ENCODE measurements at regions not wholly inside any gene's neighbourhood (a gene's known extent, or its start where the extent isn't known, plus 50 kb on each side); places are given as distances from the start of the nearest gene placed in this dataset.

- DNase-seq (ENCODE audit: low spot score in 2 of 2) = no peak
- FAIRE-seq = no peak
Measured at GRCh38 chr1:57719274-57719673, 295.4 kb upstream of the DAB1 start.

- FAIRE-seq (no peak), DNase-seq (ENCODE audit: low spot score in 2 of 2) (no peak)
Measured at GRCh38 chr1:57713501-57713900, 289.6 kb upstream of the DAB1 start.

DNA sequence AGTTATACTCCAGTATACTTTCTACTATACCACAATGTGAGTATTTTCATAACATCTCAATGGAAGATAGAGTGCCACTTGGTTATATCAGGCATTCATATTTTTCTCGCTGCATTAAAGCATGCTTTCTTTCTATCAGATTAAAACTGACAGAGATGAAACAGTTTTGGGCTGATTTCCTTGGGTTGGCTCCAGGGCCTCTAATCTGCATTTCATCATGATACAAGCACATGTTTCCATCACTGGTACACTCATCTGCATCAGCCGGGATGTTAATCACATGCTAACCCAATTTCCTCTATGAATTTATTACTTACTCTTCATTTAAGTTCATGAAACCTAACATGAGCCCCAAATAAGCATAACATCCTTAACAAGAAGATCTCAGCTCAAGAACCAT is 289.0 kb upstream of the DAB1 start:
- DNase-seq (ENCODE audit: low spot score in 2 of 2) (no peak), FAIRE-seq (no peak)

DNA sequence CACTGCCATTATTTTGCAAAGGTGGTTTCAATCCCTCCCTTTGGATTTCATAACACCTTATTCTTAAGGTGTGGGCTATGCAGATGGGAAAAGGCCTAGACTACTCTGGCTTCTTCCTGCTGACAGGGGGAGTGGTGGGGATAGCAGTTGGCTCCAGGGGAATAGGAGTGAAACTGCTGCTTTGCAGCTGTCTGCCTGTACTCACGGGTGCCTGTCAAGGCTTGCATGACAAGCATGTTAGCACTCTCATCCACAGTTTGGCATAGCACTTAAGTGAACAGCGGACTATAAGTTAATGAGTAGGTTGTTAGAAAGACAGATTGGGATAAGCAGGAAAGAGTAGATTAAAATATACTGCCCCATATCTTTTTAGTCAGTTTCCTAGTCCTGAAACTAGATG is 287.5 kb upstream of the DAB1 start:
- FAIRE-seq = no peak
- no peak for DNase-seq (ENCODE audit: low spot score in 2 of 2)

DNA sequence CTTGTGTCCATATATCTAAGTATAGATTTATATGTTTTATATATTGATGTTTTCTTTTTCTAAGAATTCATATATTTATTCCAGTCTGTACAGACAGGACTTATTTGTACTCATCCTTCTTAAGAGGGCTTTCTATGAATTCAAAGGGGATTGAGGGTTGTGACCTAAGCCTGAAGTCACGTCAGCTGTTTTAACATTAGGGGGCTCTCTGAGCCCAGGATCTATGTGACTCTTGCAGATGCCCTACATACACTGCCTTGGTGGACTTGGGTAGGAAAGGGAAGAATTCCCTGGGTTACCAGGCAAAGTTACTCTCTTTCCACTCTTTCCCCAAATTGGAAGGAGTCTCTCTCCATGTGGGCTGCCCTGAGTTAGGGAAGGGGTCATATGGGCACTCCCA is 283.8 kb upstream of the DAB1 start:
- DNase-seq (ENCODE audit: low spot score in 2 of 2) (no peak), FAIRE-seq (no peak)

GRCh38 chr1:57704811-57705210 is 281.0 kb upstream of the DAB1 start:
- FAIRE-seq (no peak), DNase-seq (ENCODE audit: low spot score in 2 of 2) (no peak)

DNA sequence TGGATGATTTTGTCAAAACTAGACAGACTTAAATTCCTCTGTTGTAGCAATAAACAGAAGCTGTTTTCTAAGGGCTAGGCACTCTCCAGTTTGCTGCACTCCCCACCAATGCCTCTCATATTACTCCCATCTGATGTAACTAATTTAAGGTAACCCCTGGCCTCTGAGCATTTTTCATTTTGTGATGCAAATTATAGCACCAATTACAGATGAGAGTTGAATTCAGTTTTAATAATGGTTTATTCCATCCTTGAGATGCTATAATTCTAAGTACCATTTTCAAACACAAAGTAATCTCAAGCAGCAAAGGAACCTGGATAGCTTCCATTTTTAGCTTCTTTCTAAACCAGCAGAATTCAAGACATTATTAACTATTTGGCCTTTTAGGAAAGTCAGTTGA is 280.4 kb upstream of the DAB1 start:
- FAIRE-seq (no peak), DNase-seq (ENCODE audit: low spot score in 2 of 2) (no peak)

GRCh38 chr1:57696904-57697303 is 273.0 kb upstream of the DAB1 start:
- DNase-seq (ENCODE audit: low spot score in 2 of 2) (no peak), FAIRE-seq (no peak)

DNA sequence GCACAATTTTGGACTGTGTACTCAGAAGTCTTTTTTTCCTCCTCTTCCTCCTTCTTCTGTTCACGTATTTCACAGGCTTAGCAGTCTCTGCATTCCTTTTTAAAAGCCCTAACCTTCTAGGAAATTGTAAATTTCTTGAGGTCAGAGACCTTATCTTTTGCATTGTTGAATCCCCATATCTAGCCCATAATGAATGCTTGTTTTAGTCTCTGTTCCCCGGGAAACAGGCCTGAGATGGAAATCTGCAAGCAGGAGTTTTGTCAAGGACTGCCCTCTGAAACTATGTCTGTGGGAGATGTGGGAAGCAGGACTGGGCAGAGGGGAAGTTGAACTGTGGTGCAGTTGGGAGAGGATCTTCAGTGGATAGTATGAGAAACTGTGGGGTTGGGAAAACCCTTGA is 272.2 kb upstream of the DAB1 start:
- FAIRE-seq = no peak
- DNase-seq (ENCODE audit: low spot score in 2 of 2) = no peak

GRCh38 chr1:57686306-57686705 is 262.4 kb upstream of the DAB1 start:
- FAIRE-seq (no peak), DNase-seq (ENCODE audit: low spot score in 2 of 2) (no peak)

- no peak for DNase-seq (ENCODE audit: low spot score in 2 of 2)
- no peak for FAIRE-seq
Measured at GRCh38 chr1:57683037-57683942, 259.4 kb upstream of the DAB1 start.

GRCh38 chr1:57678138-57678537 is 254.3 kb upstream of the DAB1 start:
- no peak for DNase-seq (ENCODE audit: low spot score in 2 of 2)
- no peak for FAIRE-seq

GRCh38 chr1:57675776-57676175 is 251.9 kb upstream of the DAB1 start:
- FAIRE-seq = no peak
- DNase-seq (ENCODE audit: low spot score in 2 of 2) = no peak

GRCh38 chr1:57674801-57675200 is 250.9 kb upstream of the DAB1 start:
- DNase-seq (ENCODE audit: low spot score in 2 of 2) (no peak), FAIRE-seq (no peak)

DNA sequence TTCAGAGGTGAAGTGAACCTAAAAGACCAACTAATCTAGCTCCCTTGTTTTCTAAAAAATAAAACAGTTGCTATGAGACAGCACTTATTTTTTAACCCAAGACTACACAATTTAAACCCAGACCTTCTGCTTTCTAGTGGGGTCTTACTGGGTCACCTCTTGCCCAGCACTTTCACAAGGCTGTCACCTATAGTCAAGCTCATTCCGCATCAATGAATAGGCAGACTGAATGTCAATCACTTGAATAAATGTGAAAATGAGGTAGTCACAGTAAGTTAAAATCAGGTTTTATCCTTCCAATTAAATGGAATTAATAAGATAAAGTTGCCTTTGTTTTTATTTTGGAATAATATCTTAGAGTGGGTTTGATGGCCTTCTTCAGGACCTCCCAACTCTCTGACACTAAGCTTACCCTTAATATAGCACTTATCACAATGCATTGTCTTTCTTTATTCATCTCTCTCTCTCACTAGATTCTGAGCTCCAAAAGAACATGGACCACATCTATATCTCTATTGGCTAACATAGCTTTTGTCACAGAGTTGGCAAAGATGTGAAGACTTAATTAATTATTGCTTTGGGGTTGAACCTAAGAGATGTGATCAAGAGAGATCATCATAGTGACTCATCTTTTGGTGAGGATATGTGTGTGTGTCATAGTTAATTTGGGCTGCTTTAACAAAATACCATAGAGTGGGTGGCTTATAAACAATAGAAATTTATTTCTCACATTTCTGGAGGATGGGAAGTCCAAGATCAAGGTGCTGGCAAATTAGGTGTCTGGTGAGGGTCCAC is 248.7 kb upstream of the DAB1 start:
- FAIRE-seq (no peak), DNase-seq (ENCODE audit: low spot score in 2 of 2) (no peak)

DNA sequence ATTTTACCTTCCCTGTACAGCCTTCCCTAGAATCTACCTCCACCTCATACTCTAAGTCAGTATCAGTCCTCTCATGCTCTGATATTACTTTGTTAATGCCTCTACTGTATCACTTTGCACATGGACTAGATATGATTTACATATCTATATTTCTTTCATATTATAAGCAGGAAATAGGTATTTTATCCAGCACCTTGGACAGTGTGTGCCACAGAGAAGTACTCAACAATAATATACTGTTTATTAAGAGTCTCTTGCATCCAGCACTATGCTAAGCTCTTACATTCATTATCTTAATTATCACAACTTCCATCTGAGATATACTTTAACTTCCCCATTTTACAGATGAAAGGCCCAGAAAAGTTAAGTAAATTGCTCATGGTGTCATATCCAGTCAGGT is 247.9 kb upstream of the DAB1 start:
- FAIRE-seq = no peak
- no peak for DNase-seq (ENCODE audit: low spot score in 2 of 2)

DNA sequence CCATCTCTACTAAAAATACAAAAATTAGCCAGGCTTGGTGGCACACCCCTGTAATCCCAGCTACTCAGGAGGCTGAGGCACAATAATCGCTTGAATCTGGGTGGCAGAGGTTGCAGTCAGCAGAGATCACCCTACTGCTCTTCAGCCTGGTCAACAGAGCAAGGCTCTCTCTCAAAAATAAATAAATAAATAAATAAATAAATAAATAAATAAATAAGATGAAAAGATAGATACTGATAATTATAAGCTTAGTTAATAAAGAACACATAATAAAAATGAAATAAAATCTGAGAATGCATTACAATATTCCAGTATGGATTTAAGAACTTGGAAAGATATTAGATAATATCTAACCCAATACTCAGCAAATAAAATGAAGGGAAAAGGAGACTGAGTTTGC is 235.9 kb upstream of the DAB1 start:
- FAIRE-seq = no peak

DNA sequence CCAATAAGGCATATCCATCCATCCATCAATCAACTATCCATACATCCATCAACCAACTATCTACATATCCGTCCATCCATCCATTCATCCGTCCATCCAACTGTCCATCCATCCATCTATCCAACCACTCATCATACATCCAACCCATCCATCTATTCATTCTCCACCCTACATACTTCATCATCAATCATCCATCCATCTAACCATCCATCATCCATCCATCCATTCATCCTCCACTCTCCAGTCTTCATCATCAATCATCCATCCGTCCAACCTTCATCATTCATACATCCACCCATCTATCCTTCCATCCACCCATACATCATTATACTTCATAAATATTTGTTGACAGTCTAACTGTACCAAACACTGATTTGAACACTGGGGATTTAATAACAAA is 231.3 kb upstream of the DAB1 start:
- FAIRE-seq (no peak), DNase-seq (ENCODE audit: low spot score in 2 of 2) (no peak)

More for the DNA sequence above, 235.9 kb upstream of the DAB1 start:
- DNase-seq (ENCODE audit: low spot score in 2 of 2) = no peak

DNA sequence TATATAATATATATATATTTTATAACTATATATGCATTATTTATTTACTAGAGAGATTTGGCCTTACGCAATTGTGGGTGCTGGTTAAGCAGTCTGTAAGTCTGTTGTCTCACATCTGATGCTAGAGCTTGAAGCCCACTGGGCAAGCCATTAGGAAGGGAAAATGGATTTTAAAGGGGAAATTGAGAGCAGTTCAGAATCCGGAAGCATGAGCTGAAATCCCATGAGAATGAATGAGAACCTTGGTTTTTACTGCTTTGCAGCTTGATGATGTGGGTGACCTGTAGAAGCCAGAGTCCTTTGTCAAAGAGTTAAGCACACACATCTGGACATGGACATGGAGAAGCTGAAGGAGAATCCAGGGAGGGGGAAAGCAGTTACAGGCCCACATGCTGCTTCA is 220.8 kb upstream of the DAB1 start:
- DNase-seq (ENCODE audit: low spot score in 2 of 2) = no peak
- FAIRE-seq = no peak

DNA sequence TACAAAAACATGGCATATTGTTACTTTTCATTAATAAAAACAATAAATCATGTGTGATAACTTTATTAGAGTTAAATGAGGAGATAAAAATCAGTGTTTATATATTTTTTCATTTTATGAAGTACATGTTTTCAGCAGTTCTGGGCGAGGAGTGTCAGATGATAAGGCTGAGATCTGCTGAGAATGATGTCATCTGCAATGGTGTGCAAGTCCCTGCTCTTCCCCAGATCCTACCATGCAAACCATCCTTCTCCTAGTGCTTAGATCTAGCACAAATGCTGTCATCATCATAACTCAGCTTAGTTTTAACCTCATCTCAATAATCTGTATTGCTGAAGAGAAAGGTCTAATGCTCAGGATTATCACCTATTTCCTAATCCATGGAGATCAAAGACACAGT is 214.4 kb upstream of the DAB1 start:
- DNase-seq (ENCODE audit: low spot score in 2 of 2) = no peak
- no peak for FAIRE-seq

- no peak for FAIRE-seq
- no peak for DNase-seq (ENCODE audit: low spot score in 2 of 2)
Measured at GRCh38 chr1:57637155-57637554, 213.3 kb upstream of the DAB1 start.

GRCh38 chr1:57633881-57634280 is 210.0 kb upstream of the DAB1 start:
- no peak for DNase-seq (ENCODE audit: low spot score in 2 of 2)
- no peak for FAIRE-seq
